Trophoblast cell (in vitro differentiated cells and primary cell): ENCODE measurements at regions not wholly inside any gene's neighbourhood (a gene's known extent, or its start where the extent isn't known, plus 50 kb on each side); places are given as distances from the start of the nearest gene placed in this dataset.

Experiments used
- DNase-seq, 2 donors: peaks; one replicate each; pipeline ENCODE4 v3.0.0-alpha.2; 2016
- H2AFZ ChIP-seq: 2 replicates; pipeline ENCODE4 v1.6.1; 2013; ENCODE audit warnings: low read length, moderate library complexity, mild to moderate bottlenecking; ENCODE audit not compliant: insufficient read depth, poor library complexity
- H2AK5ac ChIP-seq: 2 replicates; pipeline ENCODE4 v1.6.1; 2013; ENCODE audit warnings: mild to moderate bottlenecking, low read length
- H2BK120ac ChIP-seq: 2 replicates; pipeline ENCODE4 v1.6.1; 2013; ENCODE audit warnings: low read length, mild to moderate bottlenecking, moderate library complexity; ENCODE audit not compliant: insufficient read depth, poor library complexity
- H2BK12ac ChIP-seq: 2 replicates; pipeline ENCODE4 v1.6.1; 2013; ENCODE audit warnings: mild to moderate bottlenecking, low read length, moderate library complexity
- H2BK5ac ChIP-seq: 2 replicates; pipeline ENCODE4 v1.6.1; 2013; ENCODE audit warnings: low read length, low read depth, moderate library complexity, mild to moderate bottlenecking; ENCODE audit not compliant: poor library complexity
- H3K14ac ChIP-seq: 2 replicates; pipeline ENCODE4 v1.6.1; 2013; ENCODE audit warnings: mild to moderate bottlenecking, low read length
- H3K18ac ChIP-seq: 2 replicates; pipeline ENCODE4 v1.6.1; 2013; ENCODE audit warnings: mild to moderate bottlenecking, low read length
- H3K23ac ChIP-seq: 2 replicates; pipeline ENCODE4 v1.6.1; 2013; ENCODE audit warnings: low read length
- H3K27ac ChIP-seq: 2 replicates; pipeline ENCODE4 v1.5.1; 2013; ENCODE audit warnings: low read depth, mild to moderate bottlenecking, inconsistent platforms, low read length, moderate library complexity
- H3K27me3 ChIP-seq: 2 replicates; pipeline ENCODE4 v1.6.1; 2013; ENCODE audit warnings: inconsistent platforms, mild to moderate bottlenecking, low read length, moderate library complexity; ENCODE audit not compliant: insufficient read depth
- H3K36me3 ChIP-seq, 2 experiments: 1 replicate in 1 of 2; 2 replicates in 1 of 2; pipeline ENCODE4 v1.6.1; 2013; ENCODE audit warnings: low read length in 2 of 2, mild to moderate bottlenecking in 2 of 2, moderate library complexity in 1 of 2; ENCODE audit not compliant: insufficient read depth in 2 of 2, control insufficient read depth in 1 of 2
- H3K4ac ChIP-seq: 2 replicates; pipeline ENCODE4 v1.6.1; 2013; ENCODE audit warnings: low read depth, mild to moderate bottlenecking, low read length, moderate library complexity
- H3K4me1 ChIP-seq, 2 experiments: 1 replicate in 1 of 2; 2 replicates in 1 of 2; pipeline ENCODE4 v1.6.1; 2013; ENCODE audit warnings: low read length in 2 of 2, mild to moderate bottlenecking in 2 of 2, moderate library complexity in 1 of 2; ENCODE audit not compliant: insufficient read depth in 2 of 2, control insufficient read depth in 1 of 2
- H3K4me2 ChIP-seq: 2 replicates; pipeline ENCODE4 v1.6.1; 2013; ENCODE audit warnings: inconsistent platforms, mild to moderate bottlenecking, low read length, moderate library complexity
- H3K4me3 ChIP-seq: 2 replicates; pipeline ENCODE4 v1.5.1; 2013; ENCODE audit warnings: mild to moderate bottlenecking, low read depth, low read length, inconsistent platforms
- H3K79me1 ChIP-seq: one replicate; pipeline ENCODE4 v1.6.1; 2013; ENCODE audit warnings: low read length
- H3K79me2 ChIP-seq: 2 replicates; pipeline ENCODE4 v1.6.1; 2013; ENCODE audit warnings: low read length, mild to moderate bottlenecking; ENCODE audit not compliant: control insufficient read depth, insufficient read depth, poor library complexity
- H3K9ac ChIP-seq: 2 replicates; pipeline ENCODE4 v1.6.1; 2013; ENCODE audit warnings: mild to moderate bottlenecking, low read length
- H3K9me3 ChIP-seq: 2 replicates; pipeline ENCODE4 v1.6.1; 2013; ENCODE audit warnings: low read depth, mild to moderate bottlenecking, control low read depth, inconsistent platforms, low read length; ENCODE audit not compliant: insufficient read depth
- H4K12ac ChIP-seq: 2 replicates; pipeline ENCODE4 v1.6.1; 2013; ENCODE audit warnings: low read depth, mild to moderate bottlenecking, low read length, moderate library complexity
- H4K8ac ChIP-seq: 2 replicates; pipeline ENCODE4 v1.6.1; 2013; ENCODE audit warnings: low read depth, mild to moderate bottlenecking, low read length, moderate library complexity
- H4K91ac ChIP-seq: one replicate; pipeline ENCODE4 v1.6.1; 2013; ENCODE audit warnings: low read depth, mild to moderate bottlenecking, low read length, moderate library complexity
- WGBS: extraction: QIAGEN DNeasy Blood & Tissue Kit; methylation state at CpG from one replicate; pipeline ENCODE4 v1.1.7; 2013; ENCODE audit warnings: missing lambda C conversion rate; ENCODE audit not compliant: insufficient read length, insufficient coverage; ENCODE audit errors: extremely low coverage; 5-methylcytosine and 5-hydroxymethylcytosine counted together

- Histone ChIP-seq H2BK120ac (no peak overlapping the region), H4K91ac (no peak overlapping the region), H3K9me3 (no peaks in the 10 kb centered on the region), H4K8ac (no peak overlapping the region), H2AFZ (no peak overlapping the region), H3K36me3 (no peaks in the 10 kb centered on the region), H3K4me1 (no peaks in the 10 kb centered on the region), H3K79me1 (no peaks in the 10 kb centered on the region), H2BK5ac (no peak overlapping the region), H3K27me3 (no peaks in the 10 kb centered on the region), H3K4ac (no peak overlapping the region), H3K79me2 (no peaks in the 10 kb centered on the region), H3K23ac (no peak overlapping the region), H2BK12ac (no peak overlapping the region), H3K9ac (no peak overlapping the region), H3K27ac (no peak overlapping the region), H3K4me2 (no peak overlapping the region), H2AK5ac (no peak overlapping the region), H3K18ac (no peak overlapping the region), H3K4me3 (no peak overlapping the region), H4K12ac (no peak overlapping the region), H3K14ac (no peak overlapping the region)
- no CpG with 5 or more reads among the region's 5 CpGs for WGBS
- DNase-seq, result no peak
Observed at GRCh38 chr1:213779228-213779627, 208.5 kb upstream of the PROX1 start.

GRCh38 chr1:213782941-213783672 lies 204.7 kb upstream of the PROX1 start:
- no peak for DNase-seq
- Histone ChIP-seq H2AFZ (no peak overlapping the region), H2BK120ac (no peak overlapping the region), H2AK5ac (no peak overlapping the region), H3K27ac (no peak overlapping the region), H3K14ac (no peak overlapping the region), H3K18ac (no peak overlapping the region), H3K4me1 (no peaks in the 10 kb centered on the region), H3K79me1 (no peaks in the 10 kb centered on the region), H2BK5ac (no peak overlapping the region), H3K4me3 (no peak overlapping the region), H3K36me3 (no peaks in the 10 kb centered on the region), H4K12ac (no peak overlapping the region), H2BK12ac (no peak overlapping the region), H3K4ac (no peak overlapping the region), H3K27me3 (no peaks in the 10 kb centered on the region), H3K23ac (no peak overlapping the region), H4K91ac (no peak overlapping the region), H3K4me2 (no peak overlapping the region), H3K9ac (no peak overlapping the region), H3K79me2 (no peaks in the 10 kb centered on the region), H3K9me3 (no peaks in the 10 kb centered on the region), H4K8ac (no peak overlapping the region)
- no CpG with 5 or more reads among the region's 20 CpGs for WGBS

- H2BK12ac ChIP-seq, result no peak overlapping the region
- H3K9me3 ChIP-seq, result no peaks in the 10 kb centered on the region
- H3K36me3 ChIP-seq, result no peaks in the 10 kb centered on the region
- WGBS, result no CpG with 5 or more reads among the region's 2 CpGs
- H2AK5ac ChIP-seq, result no peak overlapping the region
- no peak overlapping the region for H3K14ac ChIP-seq
- no peaks in the 10 kb centered on the region for H3K4me1 ChIP-seq
- H3K9ac ChIP-seq, result no peak overlapping the region
- no peaks in the 10 kb centered on the region for H3K27me3 ChIP-seq
- no peak overlapping the region for H2BK120ac ChIP-seq
- no peak overlapping the region for H2AFZ ChIP-seq
- no peak overlapping the region for H3K27ac ChIP-seq
- H2BK5ac ChIP-seq, result no peak overlapping the region
- H3K4me3 ChIP-seq, result no peak overlapping the region
- no peak overlapping the region for H3K4ac ChIP-seq
- H4K8ac ChIP-seq, result no peak overlapping the region
- no peak overlapping the region for H3K4me2 ChIP-seq
- no peaks in the 10 kb centered on the region for H3K79me1 ChIP-seq
- H3K23ac ChIP-seq, result no peak overlapping the region
- H4K12ac ChIP-seq, result no peak overlapping the region
- no peak overlapping the region for H4K91ac ChIP-seq
- no peaks in the 10 kb centered on the region for H3K79me2 ChIP-seq
- H3K18ac ChIP-seq, result no peak overlapping the region
- no peak for DNase-seq
Observed at GRCh38 chr1:213783893-213784292, 203.9 kb upstream of the PROX1 start.

GRCh38 chr1:213786683-213787082 lies 201.1 kb upstream of the PROX1 start:
- Histone ChIP-seq H2BK12ac (no peak overlapping the region), H3K4ac (no peak overlapping the region), H3K14ac (no peak overlapping the region), H3K23ac (no peak overlapping the region), H3K4me3 (no peak overlapping the region), H4K12ac (no peak overlapping the region), H2AK5ac (no peak overlapping the region), H2BK5ac (no peak overlapping the region), H3K9me3 (no peaks in the 10 kb centered on the region), H3K79me2 (no peaks in the 10 kb centered on the region), H3K18ac (no peak overlapping the region), H3K79me1 (no peaks in the 10 kb centered on the region), H3K4me2 (no peak overlapping the region), H4K8ac (no peak overlapping the region), H3K9ac (no peak overlapping the region), H3K36me3 (no peaks in the 10 kb centered on the region), H3K27me3 (no peaks in the 10 kb centered on the region), H3K4me1 (no peaks in the 10 kb centered on the region), H2BK120ac (no peak overlapping the region), H3K27ac (no peak overlapping the region), H2AFZ (no peak overlapping the region), H4K91ac (no peak overlapping the region)
- WGBS, result no CpG with 5 or more reads among the region's 2 CpGs
- DNase-seq, result no peak
